CD14-positive monocyte (primary cell): ENCODE measurements at regions not wholly inside any gene's neighbourhood (a gene's known extent, or its start where the extent isn't known, plus 50 kb on each side); places are given as distances from the start of the nearest gene placed in this dataset.

Experiments
- DNase-seq, 3 donors: peaks; one replicate each; pipeline ENCODE4 v3.0.0-alpha.2; 2011 to 2022
- H2AFZ ChIP-seq: 2 replicates; pipeline ENCODE4 v1.6.0; 2012; ENCODE audit warnings: mild to moderate bottlenecking, low read depth, low read length, inconsistent platforms; ENCODE audit not compliant: insufficient read depth, poor library complexity, severe bottlenecking
- H3K27ac ChIP-seq, 2 donors: 1 replicate in 1 of 2; 2 replicates in 1 of 2; pipeline ENCODE4 v1.5.1; 2012 to 2013; ENCODE audit warnings: low read length in 2 of 2, control low read depth in 1 of 2, inconsistent platforms in 1 of 2, low read depth in 1 of 2, mild to moderate bottlenecking in 1 of 2
- H3K27me3 ChIP-seq, 2 donors: one replicate each; pipeline versions ENCODE4 v1.6.0 to v1.6.1; 2011 to 2013; ENCODE audit warnings: low read length in 2 of 2; ENCODE audit not compliant: control insufficient read depth in 2 of 2, insufficient read depth in 2 of 2
- H3K36me3 ChIP-seq, 2 donors: replicated peaks in 1 of 2; 1 replicate in 1 of 2; 2 replicates in 1 of 2; pipeline versions ENCODE4 v1.5.1 to v1.6.1; 2012 to 2013; ENCODE audit warnings: low read length in 2 of 2, control low read depth in 1 of 2, inconsistent platforms in 1 of 2, mild to moderate bottlenecking in 1 of 2; ENCODE audit not compliant: insufficient read depth in 2 of 2, control insufficient read depth in 1 of 2
- H3K4me1 ChIP-seq, 2 donors: 1 replicate in 1 of 2; 2 replicates in 1 of 2; pipeline versions ENCODE4 v1.5.1 to v1.6.1; 2012 to 2013; ENCODE audit warnings: low read length in 2 of 2, control low read depth in 1 of 2, inconsistent platforms in 1 of 2, mild to moderate bottlenecking in 1 of 2, moderate library complexity in 1 of 2; ENCODE audit not compliant: insufficient read depth in 2 of 2, control insufficient read depth in 1 of 2
- H3K4me2 ChIP-seq: replicated peaks from 2 replicates; pipeline ENCODE3; 2012; ENCODE audit warnings: low read length, moderate library complexity, mild to moderate bottlenecking; ENCODE audit not compliant: poor library complexity, severe bottlenecking; ENCODE audit errors: extremely low read depth
- H3K4me3 ChIP-seq, 3 experiments: fragments of 200-600 bp in 1 of 3; sonication (generic) in 1 of 3; replicated peaks in 1 of 3; 1 replicate in 2 of 3; 2 replicates in 1 of 3; pipeline ENCODE4 v1.5.1; 2011 to 2013; ENCODE audit warnings: low read length in 3 of 3, mild to moderate bottlenecking in 3 of 3, control low read depth in 2 of 3, low read depth in 2 of 3, inconsistent platforms in 1 of 3, moderate library complexity in 1 of 3
- H3K79me2 ChIP-seq: 2 replicates; pipeline ENCODE4 v1.6.0; 2012; ENCODE audit warnings: mild to moderate bottlenecking, control low read depth, inconsistent platforms, low read length, moderate library complexity; ENCODE audit not compliant: insufficient read depth
- H3K9ac ChIP-seq: 2 replicates; pipeline ENCODE4 v1.6.0; 2017; ENCODE audit warnings: low read length, mild to moderate bottlenecking; ENCODE audit not compliant: insufficient read depth, poor library complexity, severe bottlenecking
- H3K9me3 ChIP-seq, 2 donors: replicated peaks in 1 of 2; 1 replicate in 1 of 2; 2 replicates in 1 of 2; pipeline versions ENCODE4 v1.5.1 to v1.6.1; 2012 to 2013; ENCODE audit warnings: low read length in 2 of 2, control low read depth in 1 of 2; ENCODE audit not compliant: control insufficient read depth in 1 of 2, insufficient read depth in 1 of 2
- H4K20me1 ChIP-seq: 2 replicates; pipeline ENCODE4 v1.6.0; 2012; ENCODE audit warnings: mild to moderate bottlenecking, low read length, control low read depth, moderate library complexity; ENCODE audit not compliant: insufficient read depth
- H3K27ac Mint-ChIP-seq, 7 donors: one replicate each; pipeline ENCODE4 v1.8.0; 2020; ENCODE audit warnings: mild to moderate bottlenecking in 7 of 7, mixed read lengths in 7 of 7, moderate library complexity in 6 of 7, inconsistent platforms in 2 of 7
- H3K27me3 Mint-ChIP-seq, 3 donors: one replicate each; pipeline ENCODE4 v1.8.0; 2021 to 2022; ENCODE audit warnings: low read depth in 3 of 3, mild to moderate bottlenecking in 3 of 3, mixed read lengths in 3 of 3, moderate library complexity in 3 of 3, inconsistent platforms in 1 of 3
- H3K36me3 Mint-ChIP-seq, 2 donors: one replicate each; pipeline ENCODE4 v1.8.0; 2020; ENCODE audit warnings: mixed read lengths in 2 of 2, inconsistent platforms in 1 of 2, mild to moderate bottlenecking in 1 of 2
- H3K4me1 Mint-ChIP-seq: one replicate; pipeline ENCODE4 v1.8.0; 2020; ENCODE audit warnings: mild to moderate bottlenecking, mixed read lengths
- H3K4me3 Mint-ChIP-seq, 2 donors: one replicate each; pipeline ENCODE4 v1.8.0; 2020; ENCODE audit warnings: mild to moderate bottlenecking in 2 of 2, mixed read lengths in 2 of 2, moderate library complexity in 1 of 2
- H3K9me3 Mint-ChIP-seq, 7 donors: one replicate each; pipeline ENCODE4 v1.8.0; 2020 to 2022; ENCODE audit warnings: mixed read lengths in 7 of 7, mild to moderate bottlenecking in 6 of 7, moderate library complexity in 6 of 7, inconsistent platforms in 2 of 7
- WGBS: methylation state at CpG from one replicate; pipeline ENCODE4 v1.1.5; 2013; ENCODE audit warnings: missing lambda C conversion rate; ENCODE audit not compliant: insufficient coverage; 5-methylcytosine and 5-hydroxymethylcytosine counted together
- intact Hi-C, 2 donors: fragments of 100-400 bp; cut with micrococcal nuclease; formaldehyde crosslinking; loops; one replicate each; pipeline versions ENCODE4 v1.15.0 to v1.15.1; 2023
- TF ChIP-seq, protein P1 (sequence below): fragments of 200-600 bp; IDR thresholded peaks from one replicate; pipeline ENCODE4 v1.8.0; 2022; ENCODE audit warnings: antibody characterized with exemption, mild to moderate bottlenecking

DNA sequence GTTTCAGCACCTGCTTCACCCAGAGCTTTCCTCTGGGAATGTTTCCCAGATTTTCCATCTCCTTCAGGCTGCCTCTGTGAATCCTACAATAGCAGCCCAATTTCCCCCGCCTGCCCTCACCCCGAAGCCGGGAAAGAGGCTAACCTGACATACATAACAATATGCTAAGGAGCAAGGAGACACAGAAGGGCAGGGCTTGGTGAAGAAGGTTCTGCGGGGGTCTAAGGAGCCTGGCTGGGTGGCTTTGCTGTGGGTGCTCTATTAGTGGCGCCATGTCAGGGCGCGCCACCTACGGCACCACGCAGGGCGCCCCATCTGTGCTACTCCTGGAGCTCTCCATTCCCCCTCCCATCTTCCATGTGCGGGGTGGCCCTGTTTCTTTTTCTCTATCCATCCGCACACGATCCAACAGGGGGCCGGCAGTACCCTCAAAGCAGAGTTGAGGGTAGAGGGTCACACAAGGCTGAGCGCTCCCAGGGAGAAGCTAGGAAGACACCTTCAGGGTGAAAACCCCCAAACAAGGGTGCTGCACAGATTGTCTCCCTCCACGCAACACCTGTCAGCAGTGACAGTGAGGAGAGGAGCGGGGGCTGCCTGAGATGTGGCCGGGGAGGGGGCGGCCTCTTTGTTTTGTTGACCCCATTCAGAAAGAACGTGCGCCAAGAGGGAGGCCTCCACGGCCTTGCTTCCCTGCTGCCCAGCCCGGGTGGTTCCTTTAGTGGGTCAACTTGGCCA lies 101.4 kb downstream of the PDCL3 start:
- H3K9me3 Mint-ChIP-seq = peaks cover 0 to 2% (median 1%) of the 10 kb centered on the region in 7 donors
- 92% methylated on average over 13 of the region's 23 CpGs for WGBS
- H3K27ac Mint-ChIP-seq = no peak overlapping the region

DNA sequence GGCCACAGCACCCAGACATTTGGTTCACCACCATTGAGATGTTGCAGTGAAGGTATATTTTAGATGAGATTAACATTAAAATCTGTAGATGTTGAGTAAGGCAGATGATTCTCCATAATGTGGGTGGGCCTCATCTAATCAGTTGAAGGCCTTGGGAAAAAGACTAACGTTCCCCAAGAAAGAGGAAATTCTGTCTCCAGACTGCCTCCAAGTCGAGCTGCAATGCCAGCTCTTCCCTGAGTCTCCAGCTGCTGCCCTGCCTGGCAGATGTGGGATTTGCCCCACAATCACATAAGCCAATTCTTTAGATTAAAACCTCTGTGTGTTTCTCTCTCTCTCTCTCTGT lies 101.9 kb downstream of the PDCL3 start:
- Mint-ChIP-seq H3K9me3 (peaks cover 0 to 2% (median 1%) of the 10 kb centered on the region in 7 donors), H3K27me3 (peaks cover 4 to 8% (median 8%) of the 10 kb centered on the region in 3 donors), H3K4me3 (no peak overlapping the region), H3K4me1 (no peaks in the 10 kb centered on the region), H3K36me3 (no peaks in the 10 kb centered on the region), H3K27ac (no peak overlapping the region)
- no peaks in the 10 kb centered on the region for H3K27me3 ChIP-seq
- no peaks in the 10 kb centered on the region for H3K79me2 ChIP-seq
- no peak overlapping the region for H3K27ac ChIP-seq
- H3K9me3 ChIP-seq = no peaks in the 10 kb centered on the region
- intact Hi-C loops = no loop called here
- H3K4me3 ChIP-seq = no peak overlapping the region
- H2AFZ ChIP-seq = no peak overlapping the region
- no peak for DNase-seq
- 60% methylated on average over 2 of the region's 2 CpGs for WGBS
- TF ChIP-seq, protein P1, sequence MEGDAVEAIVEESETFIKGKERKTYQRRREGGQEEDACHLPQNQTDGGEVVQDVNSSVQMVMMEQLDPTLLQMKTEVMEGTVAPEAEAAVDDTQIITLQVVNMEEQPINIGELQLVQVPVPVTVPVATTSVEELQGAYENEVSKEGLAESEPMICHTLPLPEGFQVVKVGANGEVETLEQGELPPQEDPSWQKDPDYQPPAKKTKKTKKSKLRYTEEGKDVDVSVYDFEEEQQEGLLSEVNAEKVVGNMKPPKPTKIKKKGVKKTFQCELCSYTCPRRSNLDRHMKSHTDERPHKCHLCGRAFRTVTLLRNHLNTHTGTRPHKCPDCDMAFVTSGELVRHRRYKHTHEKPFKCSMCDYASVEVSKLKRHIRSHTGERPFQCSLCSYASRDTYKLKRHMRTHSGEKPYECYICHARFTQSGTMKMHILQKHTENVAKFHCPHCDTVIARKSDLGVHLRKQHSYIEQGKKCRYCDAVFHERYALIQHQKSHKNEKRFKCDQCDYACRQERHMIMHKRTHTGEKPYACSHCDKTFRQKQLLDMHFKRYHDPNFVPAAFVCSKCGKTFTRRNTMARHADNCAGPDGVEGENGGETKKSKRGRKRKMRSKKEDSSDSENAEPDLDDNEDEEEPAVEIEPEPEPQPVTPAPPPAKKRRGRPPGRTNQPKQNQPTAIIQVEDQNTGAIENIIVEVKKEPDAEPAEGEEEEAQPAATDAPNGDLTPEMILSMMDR = no peak
- H3K36me3 ChIP-seq = no peaks in the 10 kb centered on the region
- no peak overlapping the region for H3K4me2 ChIP-seq
- H4K20me1 ChIP-seq = no peaks in the 10 kb centered on the region
- H3K9ac ChIP-seq = no peak overlapping the region
- no peaks in the 10 kb centered on the region for H3K4me1 ChIP-seq

More for the DNA sequence above, 101.4 kb downstream of the PDCL3 start:
- H3K4me3 ChIP-seq = no peak overlapping the region
- no peak overlapping the region for H3K4me2 ChIP-seq
- Mint-ChIP-seq H3K36me3 (no peaks in the 10 kb centered on the region), H3K4me3 (no peak overlapping the region), H3K4me1 (no peaks in the 10 kb centered on the region), H3K27me3 (peaks cover 4 to 8% (median 8%) of the 10 kb centered on the region in 3 donors)
- H3K27ac ChIP-seq = no peak overlapping the region
- H3K4me1 ChIP-seq = no peaks in the 10 kb centered on the region
- no peaks in the 10 kb centered on the region for H3K79me2 ChIP-seq
- DNase-seq = no peak
- TF ChIP-seq, protein P1 = no peak
- no peaks in the 10 kb centered on the region for H3K27me3 ChIP-seq
- no peaks in the 10 kb centered on the region for H3K36me3 ChIP-seq
- H3K9me3 ChIP-seq = no peaks in the 10 kb centered on the region
- no peaks in the 10 kb centered on the region for H4K20me1 ChIP-seq
- no peak overlapping the region for H2AFZ ChIP-seq
- intact Hi-C loops = no loop called here
- H3K9ac ChIP-seq = no peak overlapping the region
